ENCODE measurements at regions not wholly inside any gene's neighbourhood (a gene's known extent, or its start where the extent isn't known, plus 50 kb on each side); places are given as distances from the start of the nearest gene placed in this dataset.
"Not testable (repeated sequence)": the region's sequence is repeated elsewhere in the genome, so short reads cannot be mapped to it uniquely, and the experiment has no call there.

DNA sequence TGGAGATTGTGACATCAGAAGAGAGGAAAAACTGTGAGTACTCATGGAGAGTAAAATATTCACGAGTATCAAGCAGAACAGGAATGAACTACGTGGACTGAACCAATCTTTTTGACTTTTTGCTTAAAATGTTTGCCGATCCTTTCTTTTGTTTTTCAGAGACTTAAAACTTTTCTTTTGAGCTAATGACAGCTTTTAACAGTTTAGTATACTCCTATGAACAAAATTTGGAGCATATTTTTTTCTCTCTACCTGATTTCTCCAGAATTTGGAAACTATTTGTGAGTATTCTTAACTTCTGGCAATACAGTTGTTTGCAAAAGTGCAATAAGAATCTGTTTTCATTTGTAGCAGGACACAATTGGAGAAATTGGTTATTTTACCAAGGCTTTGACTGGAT, 786.3 kb downstream of the SORCS1 start:
- H3K4me3 ChIP-seq (replicated peaks; ENCODE audit: low read depth, low read length): no peak overlapping the region
- TF ChIP-seq, protein P1, sequence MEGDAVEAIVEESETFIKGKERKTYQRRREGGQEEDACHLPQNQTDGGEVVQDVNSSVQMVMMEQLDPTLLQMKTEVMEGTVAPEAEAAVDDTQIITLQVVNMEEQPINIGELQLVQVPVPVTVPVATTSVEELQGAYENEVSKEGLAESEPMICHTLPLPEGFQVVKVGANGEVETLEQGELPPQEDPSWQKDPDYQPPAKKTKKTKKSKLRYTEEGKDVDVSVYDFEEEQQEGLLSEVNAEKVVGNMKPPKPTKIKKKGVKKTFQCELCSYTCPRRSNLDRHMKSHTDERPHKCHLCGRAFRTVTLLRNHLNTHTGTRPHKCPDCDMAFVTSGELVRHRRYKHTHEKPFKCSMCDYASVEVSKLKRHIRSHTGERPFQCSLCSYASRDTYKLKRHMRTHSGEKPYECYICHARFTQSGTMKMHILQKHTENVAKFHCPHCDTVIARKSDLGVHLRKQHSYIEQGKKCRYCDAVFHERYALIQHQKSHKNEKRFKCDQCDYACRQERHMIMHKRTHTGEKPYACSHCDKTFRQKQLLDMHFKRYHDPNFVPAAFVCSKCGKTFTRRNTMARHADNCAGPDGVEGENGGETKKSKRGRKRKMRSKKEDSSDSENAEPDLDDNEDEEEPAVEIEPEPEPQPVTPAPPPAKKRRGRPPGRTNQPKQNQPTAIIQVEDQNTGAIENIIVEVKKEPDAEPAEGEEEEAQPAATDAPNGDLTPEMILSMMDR (IDR thresholded peaks at IDR 0.05; ENCODE audit: low read length, missing control alignments): no peak
- DNase-seq (ENCODE audit: low read depth): no peak

DNA sequence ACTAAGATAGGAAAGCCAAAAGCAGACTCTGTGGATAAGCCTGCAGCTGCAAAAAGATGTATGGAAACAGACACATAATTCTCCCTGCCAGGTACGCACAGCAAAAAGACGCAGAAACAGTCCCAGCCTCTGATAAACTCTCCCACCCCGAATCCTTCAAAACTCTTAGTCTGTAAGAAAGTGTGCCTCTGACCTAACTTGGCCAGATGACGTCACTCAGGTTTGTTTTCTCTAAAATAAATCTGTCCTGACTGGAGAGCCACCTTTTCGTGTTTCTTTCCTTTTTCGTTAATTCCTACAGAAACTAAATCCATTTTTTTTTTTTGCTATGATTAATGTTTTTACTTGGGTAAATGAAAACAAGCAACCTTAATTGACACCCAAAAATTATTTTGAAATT, 793.8 kb downstream of the SORCS1 start:
- TF ChIP-seq, protein P1 (IDR thresholded peaks at IDR 0.05; ENCODE audit: low read length, missing control alignments): no peak
- no peak overlapping the region for H3K4me3 ChIP-seq (replicated peaks; ENCODE audit: low read depth, low read length)
- no peak for DNase-seq (ENCODE audit: low read depth)

DNA sequence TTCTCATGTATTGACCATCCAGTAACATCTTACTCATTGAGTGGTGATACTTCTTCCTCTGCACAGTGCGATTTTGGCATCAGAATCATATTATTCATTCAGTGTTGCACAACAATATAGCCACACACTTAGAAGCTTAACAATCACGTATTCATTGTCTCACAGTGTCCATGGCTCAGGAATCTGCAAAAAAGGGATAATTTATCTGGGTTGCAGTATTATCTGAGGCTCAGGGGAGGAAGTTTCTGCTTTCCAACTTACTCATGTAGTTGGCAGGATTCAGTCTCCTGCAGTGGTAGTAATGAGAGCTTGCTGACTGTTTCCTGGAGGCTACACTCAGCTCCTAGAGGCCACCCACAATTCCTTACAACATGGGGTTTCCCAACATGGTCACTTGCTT, 803.6 kb downstream of the SORCS1 start:
- TF ChIP-seq, protein P1 (IDR thresholded peaks at IDR 0.05; ENCODE audit: low read length, missing control alignments): no peak
- DNase-seq (ENCODE audit: low read depth): peak; percentile 98
- no peak overlapping the region for H3K4me3 ChIP-seq (replicated peaks; ENCODE audit: low read depth, low read length)

DNA sequence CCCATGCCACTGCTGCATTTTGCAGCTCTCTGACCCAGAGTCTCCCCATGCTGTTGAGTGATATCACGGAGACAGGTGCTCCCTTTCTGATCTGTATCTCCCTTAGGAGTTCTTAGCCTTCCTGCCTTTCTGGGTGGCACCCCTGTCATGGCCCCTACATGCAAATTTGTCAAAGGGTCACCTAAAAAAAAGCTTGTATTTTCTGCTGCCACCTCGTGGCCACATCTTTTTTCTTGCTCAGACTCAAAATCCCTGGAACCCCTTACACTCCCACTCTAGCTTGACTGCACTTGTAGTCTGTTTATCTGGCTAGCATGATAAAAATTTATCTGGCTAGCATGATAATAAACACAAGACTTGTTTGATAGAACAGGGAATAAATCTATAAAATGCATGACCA, 809.1 kb downstream of the SORCS1 start:
- TF ChIP-seq, protein P1 (IDR thresholded peaks at IDR 0.05; ENCODE audit: low read length, missing control alignments): peak; percentile 50
- peak; percentile 21 for DNase-seq (ENCODE audit: low read depth)
- no peak overlapping the region for H3K4me3 ChIP-seq (replicated peaks; ENCODE audit: low read depth, low read length)

DNA sequence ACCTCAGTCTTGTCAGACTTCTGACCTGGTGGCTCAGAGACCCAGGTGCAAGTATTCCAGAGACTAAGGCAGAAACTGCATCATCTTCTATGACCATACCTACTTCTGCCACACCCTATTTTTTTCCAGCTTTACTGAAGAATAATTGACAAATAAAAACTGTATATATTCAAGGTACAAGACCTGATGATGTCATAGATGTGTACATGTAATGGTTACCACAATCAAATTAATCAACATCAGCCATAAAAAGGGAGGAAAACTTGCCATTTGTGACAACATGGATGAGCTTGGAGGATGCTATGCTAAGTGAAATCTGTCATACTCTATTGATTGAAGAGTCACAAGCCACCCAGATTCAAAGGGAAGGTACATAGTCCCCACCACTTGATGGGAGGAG, 815.6 kb downstream of the SORCS1 start:
- TF ChIP-seq, protein P1 (IDR thresholded peaks at IDR 0.05; ENCODE audit: low read length, missing control alignments): no peak
- DNase-seq (ENCODE audit: low read depth): no peak
- no peak overlapping the region for H3K4me3 ChIP-seq (replicated peaks; ENCODE audit: low read depth, low read length)

DNA sequence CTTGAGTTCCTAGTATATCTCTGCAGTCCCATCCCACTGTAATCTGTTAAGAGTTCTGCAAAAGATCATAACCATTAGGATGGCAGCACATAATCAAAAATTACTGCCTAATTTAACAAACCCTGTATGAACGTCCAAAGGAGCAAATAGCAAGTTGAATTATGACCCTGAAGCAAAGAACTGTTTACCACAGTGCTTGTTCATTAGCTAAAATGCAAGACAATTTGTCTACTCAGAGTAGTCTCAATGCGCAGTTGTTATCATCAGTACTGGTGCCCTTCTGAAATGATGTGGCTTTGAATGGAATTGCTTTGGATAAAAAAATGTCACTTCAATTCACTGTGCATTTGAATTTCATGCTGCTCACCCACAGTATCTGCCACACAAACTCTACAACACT, 817.0 kb downstream of the SORCS1 start:
- TF ChIP-seq, protein P1 (IDR thresholded peaks at IDR 0.05; ENCODE audit: low read length, missing control alignments): no peak
- no peak for DNase-seq (ENCODE audit: low read depth)
- H3K4me3 ChIP-seq (replicated peaks; ENCODE audit: low read depth, low read length): no peak overlapping the region

DNA sequence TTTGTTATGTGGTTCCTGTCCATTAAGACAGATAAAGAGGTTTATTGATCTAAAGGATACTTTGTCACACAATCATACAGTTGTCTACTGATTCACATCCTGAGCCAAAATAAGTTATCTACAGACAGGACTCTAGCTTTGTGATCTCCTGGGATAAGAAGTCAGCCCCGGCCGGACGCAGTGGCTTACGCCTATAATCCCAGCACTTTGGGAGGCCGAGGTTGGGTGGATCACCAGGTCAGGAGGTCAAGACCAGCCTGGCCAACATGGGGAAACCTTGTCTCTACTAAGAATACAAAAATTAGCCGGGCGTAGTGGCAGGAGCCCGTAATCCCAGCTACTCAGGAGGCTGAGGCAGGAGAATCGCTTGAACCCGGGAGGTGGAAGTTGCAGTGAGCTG, 821.0 kb downstream of the SORCS1 start:
- H3K4me3 ChIP-seq (replicated peaks; ENCODE audit: low read depth, low read length); DNase-seq (ENCODE audit: low read depth): not testable (repeated sequence)

DNA sequence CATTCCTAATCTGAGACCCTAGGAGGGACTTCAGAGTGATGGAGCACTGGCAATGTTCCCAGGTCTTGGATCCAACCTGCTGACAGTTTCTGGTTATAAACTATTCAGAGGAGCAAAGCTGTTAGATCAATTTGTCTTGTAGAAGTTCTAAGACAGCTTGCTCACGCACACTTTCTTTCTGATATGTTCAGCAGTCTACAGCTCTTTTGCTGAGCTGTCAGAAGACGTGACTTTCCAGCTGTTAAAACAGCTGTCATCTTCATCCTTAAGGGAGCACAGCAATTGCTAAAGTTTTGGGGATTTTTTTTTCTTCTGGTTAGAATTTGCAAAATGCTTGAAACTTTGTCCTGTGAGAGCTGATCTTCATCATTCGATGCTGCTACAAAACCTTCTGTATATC, 823.1 kb downstream of the SORCS1 start:
- H3K4me3 ChIP-seq (replicated peaks; ENCODE audit: low read depth, low read length): no peak overlapping the region
- no peak for DNase-seq (ENCODE audit: low read depth)
- TF ChIP-seq, protein P1 (IDR thresholded peaks at IDR 0.05; ENCODE audit: low read length, missing control alignments): no peak
